Fibroblast of lung (primary cell): ENCODE measurements at regions not wholly inside any gene's neighbourhood (a gene's known extent, or its start where the extent isn't known, plus 50 kb on each side); places are given as distances from the start of the nearest gene placed in this dataset.

Experiments
- CTCF ChIP-seq, 2 donors: IDR thresholded peaks in 1 of 2; conservative IDR thresholded peaks in 1 of 2; 1 replicate in 1 of 2; 2 replicates in 1 of 2; pipeline ENCODE4 v1.5.1; 2011 to 2012; ENCODE audit warnings: low read length in 2 of 2, control low read depth in 1 of 2, inconsistent platforms in 1 of 2, low read depth in 1 of 2, mild to moderate bottlenecking in 1 of 2
- EZH2 ChIP-seq: IDR thresholded peaks from 2 replicates; pipeline ENCODE4 v1.5.1; 2012; ENCODE audit warnings: low read length, control low read depth, mild to moderate bottlenecking; ENCODE audit errors: missing control alignments

GRCh38 chr1:80540596-80540995, 1260.1 kb upstream of the ADGRL2 start:
- TF ChIP-seq CTCF (conservative IDR thresholded peaks at IDR 0.05 in 1 of 2, IDR thresholded peaks at IDR 0.05 in 1 of 2; ENCODE audit: low read depth in 1 of 2, low read length in 2 of 2) (no peak), EZH2 (no peak)
